ENCODE measurements at regions not wholly inside any gene's neighbourhood (a gene's known extent, or its start where the extent isn't known, plus 50 kb on each side); places are given as distances from the start of the nearest gene placed in this dataset.

DNA sequence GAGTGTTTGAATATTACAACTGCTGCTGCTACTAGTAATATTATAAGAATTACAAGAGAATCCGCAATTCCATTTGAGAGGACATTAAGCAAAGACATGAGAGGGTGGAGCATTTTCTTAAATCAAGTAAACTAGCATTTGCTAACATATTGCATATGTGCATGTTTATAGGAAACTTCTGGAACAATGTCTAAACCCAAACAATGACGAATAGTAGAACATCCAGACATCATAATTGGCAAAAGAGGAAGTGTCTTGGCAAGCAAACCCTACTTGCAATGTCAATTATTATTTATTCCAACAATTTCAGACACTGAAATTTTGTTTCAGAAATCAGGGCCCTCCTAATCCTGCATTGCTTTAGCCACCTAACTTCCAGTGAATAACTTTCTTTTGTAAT lies 1155.3 kb upstream of the GJE1 start:
- Histone ChIP-seq H3K27ac (no peak overlapping the region), H3K9me3 (no peaks in the 10 kb centered on the region), H3K4me3 (no peak overlapping the region), H3K27me3 (no peaks in the 10 kb centered on the region), H3K4me1 (peaks cover 0 to 16% (median 0%) of the 10 kb centered on the region in 3 donors), H3K36me3 (no peaks in the 10 kb centered on the region)
- WGBS, 2 donors = 60 to 61% methylated on average over 2 of the region's 2 CpGs
- DNase-seq = no peak
- no peak for TF ChIP-seq POLR2A (IDR thresholded peaks at IDR 0.05)
- TF ChIP-seq, protein P1, sequence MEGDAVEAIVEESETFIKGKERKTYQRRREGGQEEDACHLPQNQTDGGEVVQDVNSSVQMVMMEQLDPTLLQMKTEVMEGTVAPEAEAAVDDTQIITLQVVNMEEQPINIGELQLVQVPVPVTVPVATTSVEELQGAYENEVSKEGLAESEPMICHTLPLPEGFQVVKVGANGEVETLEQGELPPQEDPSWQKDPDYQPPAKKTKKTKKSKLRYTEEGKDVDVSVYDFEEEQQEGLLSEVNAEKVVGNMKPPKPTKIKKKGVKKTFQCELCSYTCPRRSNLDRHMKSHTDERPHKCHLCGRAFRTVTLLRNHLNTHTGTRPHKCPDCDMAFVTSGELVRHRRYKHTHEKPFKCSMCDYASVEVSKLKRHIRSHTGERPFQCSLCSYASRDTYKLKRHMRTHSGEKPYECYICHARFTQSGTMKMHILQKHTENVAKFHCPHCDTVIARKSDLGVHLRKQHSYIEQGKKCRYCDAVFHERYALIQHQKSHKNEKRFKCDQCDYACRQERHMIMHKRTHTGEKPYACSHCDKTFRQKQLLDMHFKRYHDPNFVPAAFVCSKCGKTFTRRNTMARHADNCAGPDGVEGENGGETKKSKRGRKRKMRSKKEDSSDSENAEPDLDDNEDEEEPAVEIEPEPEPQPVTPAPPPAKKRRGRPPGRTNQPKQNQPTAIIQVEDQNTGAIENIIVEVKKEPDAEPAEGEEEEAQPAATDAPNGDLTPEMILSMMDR (IDR thresholded peaks at IDR 0.05) = no peak
- intact Hi-C loops (cut with DNase I) = no loop called here

DNA sequence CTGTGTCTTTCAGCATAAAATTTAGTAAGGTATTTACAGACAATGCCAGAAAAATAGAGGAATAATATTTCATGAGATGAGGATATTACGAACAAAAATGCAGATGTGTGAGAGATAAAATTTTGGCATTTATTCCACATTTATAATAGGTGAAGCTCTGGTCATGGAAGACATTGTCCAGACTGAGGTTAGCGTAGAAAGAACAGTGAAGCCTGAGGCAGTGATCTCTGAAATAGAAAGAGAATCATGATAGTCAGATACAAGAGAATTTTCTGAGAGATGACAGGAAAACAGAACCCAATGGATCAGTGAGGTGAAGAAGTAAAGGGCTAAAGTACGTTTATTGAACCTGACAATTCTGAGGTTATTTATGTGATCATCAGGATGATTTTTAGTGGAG lies 1155.9 kb upstream of the GJE1 start:
- no peak for TF ChIP-seq POLR2A (IDR thresholded peaks at IDR 0.05)
- TF ChIP-seq, protein P1 (IDR thresholded peaks at IDR 0.05) = no peak
- 71 to 82% methylated on average over 3 of the region's 3 CpGs for WGBS, 2 donors
- peaks cover 0 to 16% (median 0%) of the 10 kb centered on the region in 3 donors for H3K4me1 ChIP-seq
- H3K27me3 ChIP-seq = no peaks in the 10 kb centered on the region
- intact Hi-C loops (cut with DNase I) = no loop called here
- no peaks in the 10 kb centered on the region for H3K9me3 ChIP-seq
- DNase-seq = no peak
- no peak overlapping the region for H3K4me3 ChIP-seq
- no peak overlapping the region for H3K27ac ChIP-seq
- H3K36me3 ChIP-seq = no peaks in the 10 kb centered on the region

DNA sequence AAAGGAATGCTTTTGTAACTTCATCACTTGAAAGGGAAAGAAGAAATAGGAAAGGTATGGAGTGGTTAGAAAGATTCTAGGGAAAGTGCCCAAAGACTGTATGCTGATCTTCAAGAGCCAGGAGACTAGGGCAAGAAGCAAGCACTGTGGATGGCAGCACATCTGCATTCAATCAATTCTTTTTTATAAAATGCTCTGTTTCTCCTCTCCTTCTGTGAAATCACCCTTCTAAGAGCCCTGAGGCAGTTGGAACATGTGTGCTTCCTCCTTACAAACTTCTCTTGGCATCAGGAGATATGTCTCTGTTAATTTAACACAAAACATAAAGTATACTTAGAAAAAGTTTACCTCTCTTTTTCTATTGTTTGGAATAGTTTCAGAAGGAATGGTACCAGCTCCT lies 1162.2 kb upstream of the GJE1 start:
- H3K4me1 ChIP-seq = no peaks in the 10 kb centered on the region
- no peaks in the 10 kb centered on the region for H3K36me3 ChIP-seq
- TF ChIP-seq, protein P1 (IDR thresholded peaks at IDR 0.05) = no peak
- no peak for TF ChIP-seq POLR2A (IDR thresholded peaks at IDR 0.05)
- H3K9me3 ChIP-seq = no peaks in the 10 kb centered on the region
- no peak overlapping the region for H3K27ac ChIP-seq
- DNase-seq = no peak
- no peak overlapping the region for H3K4me3 ChIP-seq
- intact Hi-C loops (cut with DNase I) = no loop called here
- no peaks in the 10 kb centered on the region for H3K27me3 ChIP-seq

DNA sequence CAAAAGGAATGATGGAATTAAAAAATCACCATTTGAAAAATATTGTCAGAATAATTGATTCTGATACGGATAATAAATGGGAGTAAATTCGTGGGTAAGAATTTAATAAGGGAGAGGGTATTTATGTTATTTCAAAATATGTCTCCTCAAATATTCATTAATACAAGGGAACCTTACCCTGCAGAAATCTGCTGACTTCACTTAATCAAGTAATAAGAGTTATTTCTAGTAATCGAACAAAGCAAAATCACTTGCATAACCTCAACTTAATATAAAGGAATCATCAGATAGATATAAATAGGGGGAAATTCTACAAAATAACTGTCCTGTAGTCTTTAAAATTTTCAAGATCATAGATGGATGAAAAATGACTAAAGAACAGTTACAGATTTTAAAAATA lies 1164.7 kb upstream of the GJE1 start:
- TF ChIP-seq POLR2A (IDR thresholded peaks at IDR 0.05) = no peak
- TF ChIP-seq, protein P1 (IDR thresholded peaks at IDR 0.05) = no peak
- intact Hi-C loops (cut with DNase I) = no loop called here
- 75 to 85% methylated on average over 3 of the region's 3 CpGs for WGBS, 2 donors

DNA sequence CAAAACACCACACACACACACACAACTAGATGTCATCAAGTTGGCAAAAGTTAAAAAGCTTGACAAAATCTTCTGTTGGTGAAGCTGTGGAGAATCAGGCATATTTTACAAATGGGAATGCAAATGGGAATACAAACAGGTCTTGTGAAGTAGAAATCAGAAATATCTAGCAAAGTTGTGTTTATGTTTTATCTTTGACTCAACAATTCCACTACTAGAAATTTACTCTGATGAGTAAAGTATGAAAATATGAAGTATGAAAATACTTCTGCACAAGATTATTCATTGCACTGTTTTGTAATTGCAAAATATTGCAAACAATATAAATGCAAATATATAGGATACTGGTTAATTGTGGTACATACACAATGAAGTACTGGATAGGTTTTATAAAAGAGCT lies 1166.0 kb upstream of the GJE1 start:
- intact Hi-C loops (cut with DNase I) = no loop called here
- Histone ChIP-seq H3K4me3 (no peak overlapping the region), H3K9me3 (no peaks in the 10 kb centered on the region), H3K27me3 (no peaks in the 10 kb centered on the region), H3K27ac (no peak overlapping the region), H3K4me1 (no peaks in the 10 kb centered on the region), H3K36me3 (no peaks in the 10 kb centered on the region)
- TF ChIP-seq, protein P1 (IDR thresholded peaks at IDR 0.05) = no peak
- TF ChIP-seq POLR2A (IDR thresholded peaks at IDR 0.05) = no peak
- no peak for DNase-seq

More for the DNA sequence above, 1164.7 kb upstream of the GJE1 start:
- Histone ChIP-seq H3K36me3 (no peaks in the 10 kb centered on the region), H3K4me1 (no peaks in the 10 kb centered on the region), H3K27me3 (no peaks in the 10 kb centered on the region), H3K27ac (no peak overlapping the region), H3K4me3 (no peak overlapping the region), H3K9me3 (no peaks in the 10 kb centered on the region)
- DNase-seq = no peak
